OCI-M2 (cell line): ENCODE measurements at regions not wholly inside any gene's neighbourhood (a gene's known extent, or its start where the extent isn't known, plus 50 kb on each side); places are given as distances from the start of the nearest gene placed in this dataset.

Experiments used
- DNase-seq: peaks from one replicate; lab custom pipeline; 2025; ENCODE audit not compliant: unreplicated experiment; lab: John Stamatoyannopoulos, UW

GRCh38 chr10:113435881-113436280 lies 117.0 kb upstream of the HABP2 start:
- no peak for DNase-seq

- DNase-seq = no peak
Observed at GRCh38 chr10:113436851-113437250, 116.0 kb upstream of the HABP2 start.

GRCh38 chr10:113438652-113439051 lies 114.2 kb upstream of the HABP2 start:
- DNase-seq = no peak

GRCh38 chr10:113441220-113441619 lies 111.6 kb upstream of the HABP2 start:
- no peak for DNase-seq

- DNase-seq = no peak
Observed at GRCh38 chr10:113441686-113442270, 111.1 kb upstream of the HABP2 start.

GRCh38 chr10:113442336-113442735 lies 110.5 kb upstream of the HABP2 start:
- DNase-seq = no peak

GRCh38 chr10:113443141-113443925 lies 109.5 kb upstream of the HABP2 start:
- DNase-seq = no peak

- no peak for DNase-seq
Observed at GRCh38 chr10:113444766-113445365, 108.0 kb upstream of the HABP2 start.

GRCh38 chr10:113445736-113446135 lies 107.1 kb upstream of the HABP2 start:
- DNase-seq = no peak

- no peak for DNase-seq
Observed at GRCh38 chr10:113446739-113447138, 106.1 kb upstream of the HABP2 start.

GRCh38 chr10:113447278-113447677 lies 105.6 kb upstream of the HABP2 start:
- no peak for DNase-seq

- DNase-seq = no peak
Observed at GRCh38 chr10:113449006-113449695, 103.7 kb upstream of the HABP2 start.

GRCh38 chr10:113450046-113450804 lies 102.6 kb upstream of the HABP2 start:
- DNase-seq = no peak

- no peak for DNase-seq
Observed at GRCh38 chr10:113450906-113451305, 101.9 kb upstream of the HABP2 start.

GRCh38 chr10:113452146-113452845 lies 100.6 kb upstream of the HABP2 start:
- no peak for DNase-seq

- DNase-seq = no peak
Observed at GRCh38 chr10:113453351-113453750, 99.5 kb upstream of the HABP2 start.

- no peak for DNase-seq
Observed at GRCh38 chr10:113454341-113455061, 98.4 kb upstream of the HABP2 start.

GRCh38 chr10:113455947-113456346 lies 96.9 kb upstream of the HABP2 start:
- no peak for DNase-seq

- DNase-seq = no peak
Observed at GRCh38 chr10:113456741-113457140, 96.1 kb upstream of the HABP2 start.

GRCh38 chr10:113457408-113457807 lies 95.4 kb upstream of the HABP2 start:
- no peak for DNase-seq
